ENCODE measurements at regions not wholly inside any gene's neighbourhood (a gene's known extent, or its start where the extent isn't known, plus 50 kb on each side); places are given as distances from the start of the nearest gene placed in this dataset.

- no peak for TF ChIP-seq CTCF (IDR thresholded peaks at IDR 0.05)
Measured at GRCh38 chr1:232441036-232441411, 188.9 kb downstream of the SIPA1L2 start.

GRCh38 chr1:232440325-232441035 is 189.5 kb downstream of the SIPA1L2 start:
- TF ChIP-seq CTCF (IDR thresholded peaks at IDR 0.05), result no peak

GRCh38 chr1:232439011-232439410 is 190.9 kb downstream of the SIPA1L2 start:
- TF ChIP-seq CTCF (IDR thresholded peaks at IDR 0.05), result no peak

GRCh38 chr1:232438476-232438875 is 191.5 kb downstream of the SIPA1L2 start:
- no peak for TF ChIP-seq CTCF (IDR thresholded peaks at IDR 0.05)

GRCh38 chr1:232437510-232437909 is 192.4 kb downstream of the SIPA1L2 start:
- TF ChIP-seq CTCF (IDR thresholded peaks at IDR 0.05), result no peak

- no peak for TF ChIP-seq CTCF (IDR thresholded peaks at IDR 0.05)
Measured at GRCh38 chr1:232435729-232436128, 194.2 kb downstream of the SIPA1L2 start.

GRCh38 chr1:232432313-232432712 is 197.6 kb downstream of the SIPA1L2 start:
- no peak for TF ChIP-seq CTCF (IDR thresholded peaks at IDR 0.05)

GRCh38 chr1:232431748-232432147 is 198.2 kb downstream of the SIPA1L2 start:
- no peak for TF ChIP-seq CTCF (IDR thresholded peaks at IDR 0.05)

All from LNCAP (cell line).